D721Med (cell line): ENCODE measurements at regions not wholly inside any gene's neighbourhood (a gene's known extent, or its start where the extent isn't known, plus 50 kb on each side); places are given as distances from the start of the nearest gene placed in this dataset.

Experiments
- DNase-seq: peaks from one replicate; pipeline ENCODE4 v3.0.0; 2011; ENCODE audit warnings: low spot score; ENCODE audit not compliant: insufficient read length
- FAIRE-seq: peaks from 2 replicates; lab custom pipeline; 2011; peaks lifted over from hg19 to GRCh38; lab: Jason Lieb, UNC
- CTCF ChIP-seq: IDR thresholded peaks from 2 replicates; pipeline ENCODE4 v1.5.1; 2012; ENCODE audit warnings: mild to moderate bottlenecking, control low read depth; ENCODE audit not compliant: insufficient read depth; ENCODE audit errors: missing control alignments

- TF ChIP-seq CTCF = no peak
- DNase-seq (no peak), FAIRE-seq (no peak)
Measured at GRCh38 chrX:40283981-40284380, 186.2 kb upstream of the BCOR start.

DNA sequence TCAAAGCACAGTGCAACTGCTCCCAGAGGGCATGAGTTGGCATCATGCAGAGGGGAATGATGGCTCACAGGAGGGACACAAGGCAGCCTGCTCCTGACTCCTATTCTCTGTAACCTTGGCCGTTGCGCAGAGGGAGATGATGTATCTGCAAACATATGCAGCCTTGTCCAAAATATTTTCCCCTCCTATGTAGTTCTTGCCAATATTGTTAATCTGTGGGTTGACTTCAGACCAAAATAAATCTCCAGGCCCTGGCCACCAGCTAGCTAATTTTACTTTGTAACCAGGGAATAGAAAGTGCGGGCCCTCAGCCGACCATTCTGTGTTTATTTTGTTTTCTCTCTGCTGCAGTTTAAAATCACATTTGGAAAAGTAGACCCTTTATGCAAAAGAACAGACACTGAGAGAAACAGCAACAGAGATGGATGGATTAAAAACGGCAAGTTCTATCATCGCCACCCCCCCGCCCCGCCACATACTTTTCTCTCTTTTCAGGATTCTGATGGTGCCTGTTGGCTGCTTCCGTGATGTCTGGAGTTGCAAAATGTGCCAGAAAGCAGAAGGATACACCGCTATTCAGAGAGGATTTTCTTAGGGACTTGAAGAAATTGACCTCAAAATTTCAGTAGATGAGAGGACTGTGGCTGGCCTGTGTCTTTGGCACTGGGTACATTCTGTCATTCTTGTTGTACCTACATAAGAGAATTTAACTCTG, 185.3 kb upstream of the BCOR start:
- no peak for DNase-seq
- no peak for FAIRE-seq
- TF ChIP-seq CTCF = no peak

GRCh38 chrX:40282348-40282747, 184.6 kb upstream of the BCOR start:
- FAIRE-seq = no peak
- TF ChIP-seq CTCF = no peak
- no peak for DNase-seq

DNA sequence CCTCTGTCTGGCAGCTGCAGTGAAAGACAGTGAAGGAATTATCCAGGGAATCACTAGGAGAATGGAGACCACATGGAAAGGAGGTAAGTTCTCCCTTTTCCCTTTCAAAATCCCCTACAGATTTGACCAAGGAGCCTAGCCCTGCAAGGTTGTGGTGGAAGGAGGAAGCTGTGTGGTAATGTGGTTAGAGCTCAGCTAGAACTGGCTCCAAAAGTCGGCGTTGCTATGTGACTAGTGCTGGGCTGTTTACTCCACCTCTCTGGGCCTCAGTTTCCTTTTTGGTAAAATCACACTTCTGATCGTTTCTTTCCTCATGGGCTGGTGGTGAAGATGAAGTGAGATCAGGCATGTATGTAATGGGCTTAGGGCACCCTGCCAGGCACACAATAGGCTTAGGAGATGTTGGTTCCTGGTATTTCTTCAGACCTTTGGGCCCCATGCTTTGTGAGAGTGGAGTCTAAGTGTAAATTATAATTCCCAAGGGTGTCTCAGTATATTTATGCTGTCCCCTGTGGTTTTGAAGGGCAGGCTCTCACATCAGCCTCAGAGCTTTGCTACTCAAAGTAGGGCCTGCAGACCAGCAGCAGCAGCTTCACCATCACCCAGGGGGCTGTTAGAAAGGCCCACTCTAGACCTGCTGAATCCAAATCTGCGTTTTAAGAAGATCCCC, 183.7 kb upstream of the BCOR start:
- DNase-seq = no peak
- no peak for FAIRE-seq
- no peak for TF ChIP-seq CTCF

- no peak for TF ChIP-seq CTCF
- FAIRE-seq = no peak
- no peak for DNase-seq
Measured at GRCh38 chrX:40279762-40280161, 182.0 kb upstream of the BCOR start.

- TF ChIP-seq CTCF = no peak
- FAIRE-seq (no peak), DNase-seq (no peak)
Measured at GRCh38 chrX:40279091-40279430, 181.3 kb upstream of the BCOR start.
